GM04504 (cell line): ENCODE measurements at regions not wholly inside any gene's neighbourhood (a gene's known extent, or its start where the extent isn't known, plus 50 kb on each side); places are given as distances from the start of the nearest gene placed in this dataset.
A peak's percentile ranks its signal among the peaks of the same experiment; 100 is the strongest.

ENCODE experiments used
- DNase-seq: peaks from one replicate; pipeline ENCODE4 v3.0.0-alpha.2; 2012; ENCODE audit warnings: low read depth

- DNase-seq: no peak
Measured at GRCh38 chr7:7118822-7119221, 63.5 kb upstream of the C1GALT1 start.

DNA sequence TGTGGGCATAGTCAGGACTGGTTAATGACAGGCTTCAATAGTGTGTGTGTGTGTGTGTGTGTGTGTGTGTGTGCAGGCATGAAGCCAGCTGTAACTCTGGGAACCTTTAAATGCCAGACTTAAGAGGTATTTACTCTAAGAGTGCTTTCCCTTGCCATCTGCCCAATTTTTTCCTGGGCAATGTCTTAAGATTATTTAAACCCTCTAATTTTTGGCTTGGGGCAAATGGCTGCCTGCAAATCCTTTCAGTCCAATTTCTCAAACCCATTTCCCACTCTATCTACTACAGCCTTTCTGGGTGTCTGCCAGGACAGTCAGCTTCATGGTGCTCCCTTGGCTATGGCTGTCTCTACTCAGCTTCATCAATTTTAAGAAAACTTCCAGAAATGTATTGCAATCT lies 62.6 kb upstream of the C1GALT1 start:
- no peak for DNase-seq

DNA sequence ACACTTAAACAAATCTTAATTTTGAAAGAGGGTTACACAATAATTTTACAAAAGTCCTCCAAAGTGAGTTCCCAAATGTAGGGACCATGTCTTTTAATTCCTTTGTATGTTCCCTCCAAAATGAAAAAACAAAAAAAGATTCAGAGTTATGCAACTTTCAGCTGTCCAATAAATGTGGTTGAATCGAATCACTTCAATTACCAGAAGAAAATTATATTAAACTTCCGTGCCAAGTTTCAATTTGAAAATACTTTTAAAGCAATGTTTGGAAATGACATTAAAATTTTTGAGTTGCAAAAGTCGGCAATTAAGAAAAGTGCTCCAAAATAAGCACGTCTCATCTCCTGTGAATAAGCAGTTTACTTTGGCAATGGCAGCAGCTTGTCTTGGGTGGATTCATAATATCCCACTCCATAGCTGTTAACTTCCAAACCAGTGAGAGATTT lies 60.3 kb upstream of the C1GALT1 start:
- DNase-seq: peak; percentile 17

DNA sequence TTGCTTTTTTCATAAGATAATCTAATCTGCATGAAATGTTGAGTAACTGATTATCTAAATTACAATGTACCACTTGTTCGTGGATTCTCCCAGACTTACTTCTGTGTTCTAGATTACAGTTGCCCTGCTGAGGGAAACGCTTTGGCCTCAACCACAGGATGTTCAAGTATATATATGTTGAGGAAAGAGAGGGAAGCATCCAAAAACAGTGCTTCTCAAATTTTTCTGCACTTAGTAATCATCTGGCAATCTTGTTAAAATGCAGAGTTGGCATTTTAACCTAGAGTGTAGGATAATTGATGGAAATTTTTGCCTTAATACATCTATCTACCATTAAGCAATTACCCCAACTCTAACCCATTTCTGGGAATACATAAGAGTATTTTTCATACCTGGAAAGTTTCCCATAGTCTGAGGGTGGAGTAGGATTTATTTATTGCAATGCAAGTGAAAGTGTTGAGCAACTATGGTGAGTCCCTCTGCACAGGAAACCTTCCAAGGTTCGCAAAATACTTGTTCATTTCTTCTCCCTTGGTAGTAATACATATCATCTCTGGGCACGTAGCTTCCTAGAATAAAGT lies 59.6 kb upstream of the C1GALT1 start:
- peak; percentile 61 for DNase-seq

DNA sequence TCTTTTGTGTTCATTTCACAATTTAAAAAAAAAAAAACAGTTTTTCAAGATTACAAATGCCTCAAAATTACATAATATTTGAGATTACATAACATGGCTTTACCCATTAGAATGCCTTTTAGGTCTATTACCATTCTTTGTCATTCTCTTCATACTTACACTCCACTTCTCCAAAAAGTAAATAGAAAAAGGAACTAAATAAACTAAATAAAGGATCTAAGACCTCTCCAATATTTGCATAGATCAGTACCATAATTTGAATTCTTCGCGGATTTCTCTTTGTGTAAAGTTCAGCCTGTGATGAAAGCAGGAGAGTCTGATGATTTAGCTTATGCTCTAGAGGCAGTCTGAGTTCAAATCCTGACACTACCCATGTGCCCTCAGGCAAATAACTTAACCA lies 56.4 kb upstream of the C1GALT1 start:
- no peak for DNase-seq

DNA sequence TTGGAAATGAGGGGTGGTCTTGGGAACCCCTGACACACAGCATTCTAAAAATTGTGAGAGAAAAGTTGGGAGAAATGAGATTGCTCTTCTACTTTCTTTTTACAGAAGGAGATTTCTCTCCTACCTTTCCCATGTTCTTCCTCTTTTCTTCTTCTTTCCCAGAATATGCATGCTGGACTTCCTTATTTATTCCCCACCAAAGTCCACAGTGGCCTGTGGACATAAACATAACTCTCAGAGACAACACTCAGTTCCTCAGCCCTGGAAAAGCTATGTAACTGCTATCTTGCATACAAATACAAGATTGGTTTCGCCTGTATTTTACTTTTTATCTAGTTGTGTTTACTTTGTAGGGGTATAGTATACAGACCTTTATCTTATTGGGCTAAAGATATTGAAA lies 54.6 kb upstream of the C1GALT1 start:
- DNase-seq: no peak

- DNase-seq: no peak
Measured at GRCh38 chr7:7129381-7129780, 53.0 kb upstream of the C1GALT1 start.

DNA sequence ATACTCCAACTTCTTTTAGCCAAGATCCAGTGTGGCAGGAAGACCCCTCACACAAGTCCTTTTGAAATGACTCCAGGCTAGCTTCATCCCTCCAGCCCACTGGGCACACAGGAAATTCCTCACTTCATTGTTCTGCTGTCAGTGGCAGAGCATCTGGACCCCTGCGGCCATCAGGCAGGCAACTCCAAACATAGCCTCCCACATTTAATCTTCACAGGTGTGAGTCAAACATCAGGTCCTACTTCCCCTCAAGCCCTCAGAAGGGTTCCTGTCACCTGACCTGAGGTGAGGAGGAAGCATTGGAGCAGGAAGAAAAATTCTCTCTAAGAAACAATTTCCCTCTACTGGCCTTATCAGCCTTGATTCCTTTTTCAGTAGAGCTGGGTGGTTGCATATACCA lies 51.1 kb upstream of the C1GALT1 start:
- DNase-seq: no peak
